T-helper 2 cell treated with Interferon-gamma antibody and Interleukin-4, amounts not matched to agents 5 μg/mL and 100 μg/mL, for 36 hours (primary cell): ENCODE measurements at regions not wholly inside any gene's neighbourhood (a gene's known extent, or its start where the extent isn't known, plus 50 kb on each side); places are given as distances from the start of the nearest gene placed in this dataset.

ENCODE experiments used
- DNase-seq: peaks from one replicate; pipeline ENCODE4 v3.0.0; 2021; ENCODE audit warnings: low spot score
- H3K27ac Mint-ChIP-seq: one replicate; pipeline ENCODE4 v1.8.0; 2021; ENCODE audit warnings: mild to moderate bottlenecking, mixed read lengths
- H3K27me3 Mint-ChIP-seq: one replicate; pipeline ENCODE4 v1.8.0; 2021; ENCODE audit warnings: low read depth, mixed read lengths
- H3K36me3 Mint-ChIP-seq: one replicate; pipeline ENCODE4 v1.8.0; 2021; ENCODE audit warnings: low read depth, mixed read lengths
- H3K4me1 Mint-ChIP-seq: one replicate; pipeline ENCODE4 v1.8.0; 2021; ENCODE audit warnings: low read depth, mixed read lengths
- H3K4me3 Mint-ChIP-seq: one replicate; pipeline ENCODE4 v1.8.0; 2022; ENCODE audit warnings: mild to moderate bottlenecking, moderate library complexity, mixed read lengths
- H3K9me3 Mint-ChIP-seq: one replicate; pipeline ENCODE4 v1.8.0; 2021; ENCODE audit warnings: mixed read lengths

DNA sequence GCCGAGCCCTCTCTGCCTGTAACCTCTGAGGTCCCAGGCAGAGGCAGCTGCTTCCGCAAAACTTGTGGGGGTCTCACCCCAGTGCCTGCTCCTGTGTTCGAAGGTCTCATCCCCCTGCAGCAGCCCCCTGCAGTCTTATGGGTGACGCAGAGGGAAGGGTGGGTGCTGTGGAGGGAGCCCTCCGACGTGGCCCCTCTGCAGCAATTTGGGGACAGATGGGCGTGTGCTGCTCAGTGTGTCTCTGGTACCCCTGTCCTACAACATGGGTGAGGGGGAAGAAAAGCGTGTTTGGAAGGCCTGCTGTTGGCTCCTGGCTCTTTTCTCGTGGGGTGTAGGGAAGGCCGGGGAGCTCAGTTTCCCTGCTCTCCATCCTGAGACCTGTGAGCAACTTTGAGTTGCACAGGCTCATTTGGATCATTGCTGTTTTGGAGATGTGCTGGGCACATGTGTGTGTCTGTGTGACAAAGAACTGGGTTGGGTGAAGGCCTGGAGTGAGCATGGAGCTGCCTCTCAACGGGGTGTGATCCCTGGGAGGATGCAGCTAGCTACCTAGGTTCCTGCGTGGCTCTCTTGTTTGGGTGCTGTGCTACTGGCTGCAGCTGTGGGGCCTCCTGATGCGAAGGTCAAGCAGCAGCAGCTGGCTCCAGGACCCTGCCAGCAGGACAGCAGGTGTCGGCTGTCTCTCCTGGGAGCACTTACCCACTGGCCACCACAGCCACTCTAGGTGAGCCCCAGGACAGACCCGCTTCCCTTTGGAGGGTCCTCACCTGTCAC is 179.6 kb upstream of the PITX1 start:
- H3K27me3 Mint-ChIP-seq, result peaks cover 7% of the 10 kb centered on the region
- no peak for DNase-seq
- no peaks in the 10 kb centered on the region for H3K36me3 Mint-ChIP-seq
- no peak overlapping the region for H3K27ac Mint-ChIP-seq
- no peak overlapping the region for H3K4me3 Mint-ChIP-seq
- no peaks in the 10 kb centered on the region for H3K9me3 Mint-ChIP-seq
- no peaks in the 10 kb centered on the region for H3K4me1 Mint-ChIP-seq

DNA sequence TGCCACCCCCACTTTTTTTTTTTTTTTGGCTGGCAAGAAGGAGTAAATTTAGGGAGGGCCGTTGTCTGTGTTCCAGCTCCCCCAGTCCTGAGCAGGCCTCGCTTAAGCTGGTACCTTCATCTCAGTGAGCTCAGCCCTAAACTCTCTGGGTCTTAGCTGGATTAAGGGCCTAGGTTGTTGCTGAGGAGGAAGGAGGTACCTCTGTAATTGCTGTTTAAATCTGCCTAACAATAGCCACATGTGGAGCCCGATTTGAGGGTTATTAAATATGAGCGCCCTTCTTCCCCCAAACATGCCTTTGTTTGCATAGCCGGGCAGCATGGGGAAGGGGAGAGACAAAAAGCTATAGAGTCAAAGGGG is 179.0 kb upstream of the PITX1 start:
- H3K4me3 Mint-ChIP-seq, result no peak overlapping the region
- no peaks in the 10 kb centered on the region for H3K4me1 Mint-ChIP-seq
- H3K27ac Mint-ChIP-seq, result no peak overlapping the region
- no peaks in the 10 kb centered on the region for H3K9me3 Mint-ChIP-seq
- DNase-seq, result no peak
- no peaks in the 10 kb centered on the region for H3K36me3 Mint-ChIP-seq
- peaks cover 10% of the 10 kb centered on the region for H3K27me3 Mint-ChIP-seq

DNA sequence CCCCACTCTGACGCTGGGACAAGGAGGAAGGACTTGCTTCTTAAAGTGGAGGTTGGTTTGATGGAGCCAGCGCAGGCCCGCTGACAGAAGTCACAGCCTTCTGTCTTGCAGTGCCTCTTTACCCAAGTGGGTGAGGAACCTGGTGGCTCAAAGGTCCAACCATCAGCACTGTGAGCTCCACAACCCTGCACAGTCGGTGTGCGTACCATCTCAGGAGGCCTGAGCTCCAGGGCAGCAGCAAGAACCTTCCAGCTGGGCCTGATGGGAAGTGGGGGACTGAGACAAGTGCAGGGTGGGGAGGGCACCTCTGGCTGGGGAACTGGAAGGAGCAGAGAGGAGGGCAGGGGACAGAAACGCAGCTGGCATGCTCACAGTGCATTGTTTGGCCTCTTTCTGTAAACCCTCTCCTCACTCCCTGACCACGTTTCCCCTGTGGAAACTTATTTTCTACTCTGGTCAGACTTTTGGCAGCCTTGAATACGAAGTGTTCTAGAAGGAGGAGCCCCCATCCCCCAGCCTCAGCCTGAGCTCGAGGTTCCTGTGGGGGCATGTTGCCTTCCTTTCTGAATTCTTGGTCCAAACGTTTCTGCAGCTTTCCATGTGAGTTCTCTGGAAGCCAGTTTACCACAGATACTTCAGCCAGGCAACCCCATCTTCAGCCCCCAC is 178.5 kb upstream of the PITX1 start:
- no peaks in the 10 kb centered on the region for H3K4me1 Mint-ChIP-seq
- H3K4me3 Mint-ChIP-seq, result no peak overlapping the region
- peaks cover 13% of the 10 kb centered on the region for H3K27me3 Mint-ChIP-seq

DNA sequence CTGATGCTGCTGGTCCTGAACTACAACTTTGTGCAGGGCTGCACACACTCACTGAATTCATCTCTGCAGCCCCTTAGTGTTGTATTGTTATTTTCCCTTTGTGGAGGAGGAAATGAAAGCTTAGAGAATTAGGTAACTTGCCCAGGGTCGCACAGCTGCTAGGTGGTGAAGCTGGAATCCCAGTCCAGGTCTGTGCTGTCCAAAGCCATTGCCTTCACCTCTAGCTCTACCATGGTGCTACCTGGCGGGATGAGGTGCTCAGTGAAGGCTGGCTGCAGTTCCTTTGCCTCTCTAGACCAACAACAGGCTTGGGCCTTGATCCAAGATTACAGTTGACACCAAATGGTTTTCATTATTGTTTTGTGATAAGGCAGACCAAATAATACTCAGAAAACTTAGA is 177.8 kb upstream of the PITX1 start:
- no peaks in the 10 kb centered on the region for H3K4me1 Mint-ChIP-seq
- H3K27ac Mint-ChIP-seq, result no peak overlapping the region
- no peaks in the 10 kb centered on the region for H3K36me3 Mint-ChIP-seq
- DNase-seq, result no peak
- H3K9me3 Mint-ChIP-seq, result no peaks in the 10 kb centered on the region
- H3K27me3 Mint-ChIP-seq, result peaks cover 14% of the 10 kb centered on the region
- no peak overlapping the region for H3K4me3 Mint-ChIP-seq

More for the DNA sequence above, 178.5 kb upstream of the PITX1 start:
- DNase-seq, result no peak
- Mint-ChIP-seq H3K9me3 (no peaks in the 10 kb centered on the region), H3K36me3 (no peaks in the 10 kb centered on the region), H3K27ac (no peak overlapping the region)

DNA sequence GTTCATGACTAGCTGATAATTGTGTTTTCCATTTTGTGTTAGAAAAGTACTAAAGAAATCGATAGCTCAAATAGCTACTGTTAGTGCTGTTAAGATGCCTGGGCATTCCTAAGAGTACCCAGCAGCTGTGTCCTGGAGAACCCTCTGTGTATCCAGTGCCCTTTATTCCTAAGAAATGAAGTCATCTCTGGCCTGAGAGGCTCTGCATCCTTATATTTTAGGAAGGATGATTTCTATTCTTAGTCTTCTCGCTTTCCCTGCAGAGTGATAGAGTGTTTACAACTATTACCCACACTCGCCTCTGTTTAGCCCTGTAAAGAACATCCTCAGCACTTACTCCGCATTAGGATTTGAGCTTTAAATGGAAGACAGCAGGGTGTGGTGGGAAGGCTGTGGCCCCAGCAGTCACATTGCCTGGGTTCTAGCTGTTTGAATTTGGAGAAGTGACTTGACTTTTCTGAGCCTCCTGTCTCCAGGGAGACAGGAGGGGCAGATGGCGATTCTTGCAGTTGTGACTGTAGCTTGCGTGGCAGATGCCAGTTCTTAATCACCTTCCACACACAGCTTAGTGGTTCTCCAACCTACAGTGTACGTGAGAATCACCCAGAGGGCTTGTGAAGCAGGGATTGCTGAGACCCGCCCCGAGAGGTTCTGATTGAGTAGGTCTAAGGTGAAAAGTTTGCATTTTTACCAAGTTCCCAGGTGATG is 177.2 kb upstream of the PITX1 start:
- Mint-ChIP-seq H3K27me3 (peaks cover 16% of the 10 kb centered on the region), H3K9me3 (no peaks in the 10 kb centered on the region), H3K36me3 (no peaks in the 10 kb centered on the region), H3K27ac (no peak overlapping the region), H3K4me1 (no peaks in the 10 kb centered on the region), H3K4me3 (no peak overlapping the region)
- DNase-seq, result no peak

DNA sequence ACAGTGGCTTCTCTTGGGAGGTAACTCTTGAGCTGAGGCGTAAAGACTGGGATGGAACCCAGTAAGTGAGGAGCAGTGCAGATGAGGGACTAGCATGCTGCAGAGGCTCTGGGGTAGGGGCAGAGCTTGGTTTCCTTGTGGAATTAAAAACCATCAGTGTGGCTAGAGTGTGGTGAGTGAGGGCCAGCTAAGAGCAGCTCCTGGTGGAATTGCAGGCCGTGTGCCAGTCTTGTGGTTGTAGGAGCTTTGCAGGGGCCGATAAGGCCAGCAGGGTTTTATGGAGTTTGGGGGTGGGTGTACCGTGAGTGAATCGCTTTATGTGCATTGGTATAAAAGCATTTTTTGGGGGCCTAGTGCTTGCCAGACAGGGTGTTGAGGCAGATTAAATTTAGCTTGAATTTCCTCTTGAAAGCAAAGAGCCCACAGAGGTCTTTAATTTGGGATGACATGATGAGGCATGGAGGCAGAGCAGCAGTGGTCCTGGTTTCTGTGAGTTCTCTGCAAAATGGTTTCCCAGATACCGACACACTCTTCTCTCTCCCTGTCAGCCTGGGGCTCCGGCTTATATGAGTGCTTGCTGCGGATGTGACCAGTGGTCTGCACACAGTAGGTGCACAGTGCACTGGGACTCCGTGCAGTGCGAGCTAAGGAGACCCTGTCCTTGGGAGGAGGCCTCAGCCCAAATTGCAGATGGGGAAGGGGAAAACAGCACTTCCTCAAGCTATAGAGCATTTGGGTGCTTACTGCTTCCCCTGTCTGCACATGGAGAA is 176.4 kb upstream of the PITX1 start:
- DNase-seq, result no peak
- Mint-ChIP-seq H3K9me3 (no peaks in the 10 kb centered on the region), H3K27ac (no peak overlapping the region), H3K4me1 (no peaks in the 10 kb centered on the region), H3K27me3 (peaks cover 11% of the 10 kb centered on the region), H3K4me3 (no peak overlapping the region), H3K36me3 (no peaks in the 10 kb centered on the region)

DNA sequence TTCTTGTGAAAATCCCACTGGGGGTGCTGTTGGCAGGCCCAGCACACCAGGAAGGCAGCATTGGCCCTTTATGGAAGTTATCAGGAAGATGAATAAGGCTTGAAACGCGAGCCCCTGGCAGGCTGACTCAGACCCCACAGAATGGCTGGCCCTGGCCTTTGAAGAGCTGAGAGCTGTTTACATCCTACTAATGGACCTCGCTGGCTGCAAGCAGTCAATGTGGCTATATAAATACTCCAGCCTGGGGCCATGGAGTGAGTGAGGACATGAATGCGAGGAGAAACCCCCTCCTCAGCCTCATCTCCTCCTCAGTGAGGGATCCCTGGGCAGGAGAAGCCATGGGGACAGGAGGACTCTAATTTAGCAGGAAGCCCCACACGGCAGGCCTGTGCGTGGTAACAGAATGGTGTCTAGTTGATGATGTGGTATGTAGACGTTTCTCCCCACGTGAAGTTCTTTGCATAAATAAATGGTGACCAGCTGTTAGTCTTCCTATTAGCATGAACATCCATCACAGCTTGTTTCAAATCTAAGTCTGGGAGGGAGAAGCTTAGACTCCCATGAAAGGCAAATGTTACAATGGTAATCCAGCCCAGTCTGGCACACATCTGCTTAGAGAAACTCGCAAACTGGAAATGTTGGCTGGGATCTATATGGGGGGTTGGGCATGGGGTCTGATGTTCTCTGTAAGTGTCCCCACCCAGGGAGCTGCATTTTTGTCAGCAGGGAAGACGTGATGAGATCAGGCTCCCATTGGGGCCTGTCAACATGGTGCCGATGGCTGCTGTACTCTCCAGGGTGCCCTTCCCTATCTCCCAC is 175.1 kb upstream of the PITX1 start:
- Mint-ChIP-seq H3K27ac (no peak overlapping the region), H3K4me3 (no peak overlapping the region), H3K36me3 (no peaks in the 10 kb centered on the region), H3K9me3 (peaks cover under 1% of the 10 kb centered on the region), H3K4me1 (no peaks in the 10 kb centered on the region), H3K27me3 (peaks cover 10% of the 10 kb centered on the region)
- DNase-seq, result no peak

DNA sequence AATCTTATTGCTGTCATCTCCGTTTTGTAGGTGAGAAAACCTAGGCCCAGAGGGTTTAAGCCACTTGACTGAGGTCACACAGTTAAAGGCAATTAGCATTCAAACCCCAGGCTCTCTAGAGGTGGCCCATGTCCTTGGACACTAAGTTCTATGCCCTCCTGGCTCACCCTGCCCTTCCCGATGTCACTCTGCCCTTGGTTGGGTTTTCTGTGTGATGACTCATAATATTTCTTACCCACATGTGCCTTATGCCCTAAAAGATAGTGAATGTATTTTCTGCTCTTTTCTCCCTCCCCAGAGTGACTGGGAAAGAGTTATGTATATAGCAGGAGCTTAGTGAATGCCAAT is 174.5 kb upstream of the PITX1 start:
- Mint-ChIP-seq H3K27ac (no peak overlapping the region), H3K4me1 (no peaks in the 10 kb centered on the region), H3K4me3 (no peak overlapping the region), H3K36me3 (no peaks in the 10 kb centered on the region), H3K27me3 (peaks cover 10% of the 10 kb centered on the region), H3K9me3 (peaks cover 6% of the 10 kb centered on the region)
- DNase-seq, result no peak

DNA sequence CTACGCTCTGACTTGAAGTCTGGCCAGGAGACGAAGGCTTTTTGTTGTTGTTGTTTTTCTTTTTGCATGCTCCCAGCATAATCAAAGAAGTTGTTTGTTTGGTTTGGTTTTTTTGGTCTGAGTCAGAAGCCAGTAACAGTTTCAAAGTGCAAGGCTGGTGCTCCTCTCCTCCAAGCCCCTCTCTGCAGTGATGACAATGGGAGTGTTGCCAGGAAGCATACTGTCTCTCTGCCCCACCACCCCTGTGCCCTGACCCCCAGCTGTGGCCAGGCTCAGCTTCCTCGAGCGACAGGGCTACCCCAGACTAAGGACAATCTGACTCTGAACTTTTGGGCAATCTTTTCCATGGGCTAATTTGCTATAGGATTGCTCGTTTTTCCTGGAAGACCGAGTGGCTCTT is 173.8 kb upstream of the PITX1 start:
- H3K36me3 Mint-ChIP-seq, result no peaks in the 10 kb centered on the region
- peaks cover 10% of the 10 kb centered on the region for H3K9me3 Mint-ChIP-seq

DNA sequence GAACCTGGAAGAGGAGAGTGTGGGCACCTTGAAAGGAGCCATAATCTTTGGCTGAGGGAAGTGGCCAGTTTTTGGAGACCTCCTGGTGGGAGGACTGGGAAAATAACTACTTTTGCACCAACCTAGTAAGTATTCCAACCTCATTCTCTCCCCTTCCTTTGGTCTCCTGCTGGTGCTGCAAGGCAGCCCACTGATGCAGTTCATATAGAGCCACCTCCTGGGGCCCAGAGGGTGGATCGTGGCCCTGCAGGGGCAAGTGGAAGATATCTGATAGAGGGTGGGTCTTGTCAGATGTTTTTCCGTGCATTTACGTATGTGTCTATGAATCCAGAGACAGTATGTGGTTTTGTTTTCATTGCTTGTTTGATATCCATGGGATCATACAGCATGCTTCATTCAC is 172.8 kb upstream of the PITX1 start:
- no peak overlapping the region for H3K27ac Mint-ChIP-seq
- H3K36me3 Mint-ChIP-seq, result no peaks in the 10 kb centered on the region
- no peak for DNase-seq
- H3K4me3 Mint-ChIP-seq, result no peak overlapping the region
- no peaks in the 10 kb centered on the region for H3K4me1 Mint-ChIP-seq
- peaks cover 21% of the 10 kb centered on the region for H3K27me3 Mint-ChIP-seq
- H3K9me3 Mint-ChIP-seq, result peaks cover 17% of the 10 kb centered on the region

More for the DNA sequence above, 173.8 kb upstream of the PITX1 start:
- Mint-ChIP-seq H3K27me3 (peaks cover 13% of the 10 kb centered on the region), H3K4me3 (no peak overlapping the region), H3K4me1 (no peaks in the 10 kb centered on the region), H3K27ac (no peak overlapping the region)
- DNase-seq, result no peak

DNA sequence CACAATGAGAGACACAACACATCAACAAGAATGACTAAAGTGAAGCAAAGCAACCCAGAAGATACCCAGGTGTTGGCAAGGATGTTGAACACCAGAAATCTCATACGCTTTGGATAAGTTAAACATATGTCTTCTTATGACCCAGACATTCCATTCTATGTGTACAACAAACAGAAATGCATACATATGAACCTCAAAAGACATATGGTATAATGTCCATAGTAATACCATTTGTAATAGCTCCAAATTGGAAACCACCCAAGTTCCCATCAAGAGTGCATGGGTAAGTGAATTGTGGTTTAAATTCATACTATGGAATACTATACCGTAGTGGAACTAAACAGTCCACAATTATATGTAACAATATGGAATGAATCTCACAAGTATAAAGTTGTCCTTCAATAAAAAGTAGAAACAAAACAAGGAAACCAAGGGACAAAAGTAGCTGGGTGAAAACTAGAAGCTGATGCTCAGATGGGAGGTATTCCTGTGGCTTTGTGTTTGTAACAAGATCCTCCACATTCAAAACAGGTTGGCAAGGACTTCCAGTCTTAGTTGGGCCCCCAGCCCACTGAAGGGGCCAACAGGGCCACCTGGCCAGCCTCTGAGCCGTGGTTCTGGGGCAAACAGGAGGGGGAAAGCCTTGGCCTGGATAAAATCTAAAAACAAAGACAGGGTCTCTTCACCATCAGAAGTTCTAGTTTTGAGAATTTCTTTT is 171.8 kb upstream of the PITX1 start:
- Mint-ChIP-seq H3K4me1 (no peaks in the 10 kb centered on the region), H3K27me3 (peaks cover 22% of the 10 kb centered on the region), H3K4me3 (no peak overlapping the region), H3K9me3 (peaks cover 17% of the 10 kb centered on the region), H3K27ac (no peak overlapping the region), H3K36me3 (no peaks in the 10 kb centered on the region)
- DNase-seq, result no peak

DNA sequence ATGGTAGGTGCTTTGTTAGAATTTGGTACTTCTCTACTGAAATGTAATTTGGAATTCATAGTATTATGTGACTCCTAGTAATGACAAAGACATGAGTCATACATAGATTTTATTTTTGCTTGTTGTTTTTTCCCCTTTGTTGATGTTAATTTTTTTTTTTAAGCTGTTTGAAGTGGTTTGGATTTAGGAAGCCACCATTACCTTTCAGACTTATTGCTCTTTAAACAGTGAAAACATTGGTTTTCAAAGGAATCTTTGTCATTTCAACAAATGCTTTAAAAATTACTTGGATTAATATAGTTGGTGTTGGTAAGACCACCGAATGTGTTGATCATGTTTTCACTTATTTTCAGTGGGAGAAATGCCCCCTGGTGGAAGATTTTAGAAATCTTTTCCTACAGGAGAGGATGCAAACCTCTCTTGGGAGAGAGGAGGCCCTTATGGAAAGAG is 170.1 kb upstream of the PITX1 start:
- no peak overlapping the region for H3K27ac Mint-ChIP-seq
- H3K9me3 Mint-ChIP-seq, result peaks cover 17% of the 10 kb centered on the region
- no peak for DNase-seq
- peaks cover 36% of the 10 kb centered on the region for H3K27me3 Mint-ChIP-seq
- H3K36me3 Mint-ChIP-seq, result no peaks in the 10 kb centered on the region
- H3K4me3 Mint-ChIP-seq, result no peak overlapping the region
- no peaks in the 10 kb centered on the region for H3K4me1 Mint-ChIP-seq

DNA sequence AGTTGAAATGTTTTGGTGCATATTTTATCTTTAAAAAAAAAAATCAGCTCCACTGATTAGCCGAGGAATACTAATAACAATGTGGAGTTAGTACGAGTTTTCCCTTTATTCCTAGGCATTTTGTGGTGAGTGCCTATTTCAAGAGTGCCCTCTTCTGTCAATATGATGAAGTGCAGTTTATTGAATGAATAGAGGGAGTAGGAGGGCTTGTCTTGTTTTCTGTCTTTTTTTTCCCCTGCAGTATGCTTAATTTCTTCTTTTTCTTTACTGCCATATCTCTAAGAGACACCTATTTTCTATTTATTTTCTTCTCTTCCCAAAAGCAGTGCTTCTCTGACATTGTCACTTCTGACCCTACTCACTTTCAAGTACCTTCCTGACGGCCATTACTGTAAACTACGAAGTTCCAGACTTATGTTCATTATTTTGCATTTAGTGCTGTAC is 169.6 kb upstream of the PITX1 start:
- no peak overlapping the region for H3K27ac Mint-ChIP-seq
- H3K4me1 Mint-ChIP-seq, result no peaks in the 10 kb centered on the region
- H3K4me3 Mint-ChIP-seq, result no peak overlapping the region
- peaks cover 39% of the 10 kb centered on the region for H3K27me3 Mint-ChIP-seq
- H3K9me3 Mint-ChIP-seq, result peaks cover 17% of the 10 kb centered on the region
- DNase-seq, result no peak
- no peaks in the 10 kb centered on the region for H3K36me3 Mint-ChIP-seq
